GM23248 (cell line): ENCODE measurements at regions not wholly inside any gene's neighbourhood (a gene's known extent, or its start where the extent isn't known, plus 50 kb on each side); places are given as distances from the start of the nearest gene placed in this dataset.

ENCODE experiments used
- DNase-seq: peaks from one replicate; pipeline ENCODE4 v3.0.0-alpha.2; 2015
- H2AFZ ChIP-seq: fragments of 200-600 bp; sonication (generic); 2 replicates; pipeline ENCODE4 v1.6.1; 2016; ENCODE audit warnings: antibody characterized with exemption
- H3F3A ChIP-seq: fragments of 200-600 bp; sonication (generic); 2 replicates; pipeline ENCODE4 v1.6.1; 2016; ENCODE audit warnings: mild to moderate bottlenecking, antibody characterized with exemption, mixed run types; ENCODE audit not compliant: insufficient read depth
- H3K27ac ChIP-seq: fragments of 200-600 bp; sonication (generic); 2 replicates; pipeline ENCODE4 v1.5.1; 2016; ENCODE audit warnings: mild to moderate bottlenecking
- H3K27me3 ChIP-seq: fragments of 200-600 bp; sonication (generic); replicated peaks from 2 replicates; pipeline ENCODE4 v1.6.1; 2016; ENCODE audit warnings: mild to moderate bottlenecking; ENCODE audit not compliant: insufficient read depth
- H3K36me3 ChIP-seq: fragments of 200-600 bp; sonication (generic); 2 replicates; pipeline ENCODE4 v1.6.1; 2016; ENCODE audit warnings: low read depth, mild to moderate bottlenecking
- H3K4me1 ChIP-seq: fragments of 200-600 bp; sonication (generic); 2 replicates; pipeline ENCODE4 v1.6.1; 2016; ENCODE audit warnings: mild to moderate bottlenecking; ENCODE audit not compliant: insufficient read depth
- H3K4me2 ChIP-seq: fragments of 200-600 bp; sonication (generic); one replicate; pipeline ENCODE4 v1.6.1; 2016; ENCODE audit warnings: mild to moderate bottlenecking; ENCODE audit not compliant: unreplicated experiment
- H3K4me3 ChIP-seq: fragments of 200-600 bp; sonication (generic); 2 replicates; pipeline ENCODE4 v1.5.1; 2016; ENCODE audit warnings: mild to moderate bottlenecking
- H3K79me2 ChIP-seq: fragments of 200-600 bp; sonication (generic); 2 replicates; pipeline ENCODE4 v1.6.1; 2016; ENCODE audit warnings: mild to moderate bottlenecking; ENCODE audit not compliant: insufficient read depth
- H3K9ac ChIP-seq: fragments of 200-600 bp; sonication (generic); 2 replicates; pipeline ENCODE4 v1.6.1; 2016; ENCODE audit warnings: mild to moderate bottlenecking
- H3K9me2 ChIP-seq: fragments of 200-600 bp; sonication (generic); 2 replicates; pipeline ENCODE4 v1.6.1; 2016; ENCODE audit warnings: mixed run types, mild to moderate bottlenecking, moderate library complexity; ENCODE audit not compliant: insufficient read depth
- H3K9me3 ChIP-seq: fragments of 200-600 bp; sonication (generic); one replicate; pipeline ENCODE4 v1.6.1; 2017; ENCODE audit warnings: low read depth
- H4K20me1 ChIP-seq: fragments of 200-600 bp; sonication (generic); 2 replicates; pipeline ENCODE4 v1.6.0; 2016; ENCODE audit not compliant: insufficient read depth
- EZH2 ChIP-seq: fragments of 200-600 bp; sonication (generic); IDR thresholded peaks from 2 replicates; pipeline ENCODE4 v1.6.1; 2018; ENCODE audit warnings: antibody characterized with exemption, mild to moderate bottlenecking; ENCODE audit not compliant: insufficient read depth, poor library complexity, severe bottlenecking
- EZH2phosphoT487 ChIP-seq: fragments of 200-600 bp; sonication (generic); IDR thresholded peaks from 2 replicates; pipeline ENCODE4 v1.6.1; 2018; ENCODE audit warnings: antibody characterized with exemption, moderate library complexity, mild to moderate bottlenecking, low read depth; ENCODE audit not compliant: insufficient read depth
- WGBS, 2 experiments: methylation state at CpG; one replicate each; pipeline ENCODE4 v1.1.6; 2015 to 2017; ENCODE audit warnings: low lambda C conversion rate in 2 of 2, low coverage in 1 of 2; ENCODE audit errors: missing lambda C conversion rate in 2 of 2; 5-methylcytosine and 5-hydroxymethylcytosine counted together
- in situ Hi-C: fragments of 300-500 bp; cut with MboI; formaldehyde crosslinking; loops from 2 replicates; pipeline ENCODE4 v1.15.0; 2020

- Histone ChIP-seq H3K9ac (no peak overlapping the region), H3K4me2 (no peak overlapping the region), H3K27ac (no peak overlapping the region), H2AFZ (no peak overlapping the region), H3F3A (no peaks in the 10 kb centered on the region), H3K9me3 (no peaks in the 10 kb centered on the region), H3K4me3 (no peak overlapping the region), H4K20me1 (no peaks in the 10 kb centered on the region), H3K79me2 (no peaks in the 10 kb centered on the region), H3K27me3 (peaks cover 23% of the 10 kb centered on the region), H3K4me1 (no peaks in the 10 kb centered on the region), H3K9me2 (no peaks in the 10 kb centered on the region), H3K36me3 (no peaks in the 10 kb centered on the region)
- DNase-seq: no peak
- in situ Hi-C loops: no loop called here
- no peak for TF ChIP-seq EZH2phosphoT487
- no peak for TF ChIP-seq EZH2
- 31 to 36% methylated on average over 22 of the region's 22 CpGs for WGBS, 2 experiments
Measured at GRCh38 chr14:96625426-96625985, 123.3 kb downstream of the PAPOLA start.

GRCh38 chr14:96626121-96626768 is 124.1 kb downstream of the PAPOLA start:
- Histone ChIP-seq H3K4me1 (no peaks in the 10 kb centered on the region), H3K9me3 (no peaks in the 10 kb centered on the region), H3K9me2 (no peaks in the 10 kb centered on the region), H3K27me3 (peaks cover 19% of the 10 kb centered on the region), H3K79me2 (no peaks in the 10 kb centered on the region), H3K9ac (no peak overlapping the region), H3K4me2 (no peak overlapping the region), H3K27ac (no peak overlapping the region), H3K36me3 (no peaks in the 10 kb centered on the region), H2AFZ (no peak overlapping the region), H4K20me1 (no peaks in the 10 kb centered on the region), H3F3A (no peaks in the 10 kb centered on the region), H3K4me3 (no peak overlapping the region)
- 43 to 48% methylated on average over 16 of the region's 16 CpGs for WGBS, 2 experiments
- in situ Hi-C loops: no loop called here
- TF ChIP-seq EZH2 (no peak), EZH2phosphoT487 (no peak)
- no peak for DNase-seq

GRCh38 chr14:96626916-96627315 is 124.7 kb downstream of the PAPOLA start:
- no peak for DNase-seq
- Histone ChIP-seq H3K79me2 (no peaks in the 10 kb centered on the region), H3K9me2 (no peaks in the 10 kb centered on the region), H3K27ac (no peak overlapping the region), H3K4me1 (no peaks in the 10 kb centered on the region), H2AFZ (no peak overlapping the region), H4K20me1 (no peaks in the 10 kb centered on the region), H3K4me3 (no peak overlapping the region), H3F3A (no peaks in the 10 kb centered on the region), H3K4me2 (no peak overlapping the region), H3K27me3 (peaks cover 19% of the 10 kb centered on the region), H3K9ac (no peak overlapping the region), H3K9me3 (no peaks in the 10 kb centered on the region), H3K36me3 (no peaks in the 10 kb centered on the region)
- WGBS, 2 experiments: 56 to 59% methylated on average over 14 of the region's 14 CpGs
- no peak for TF ChIP-seq EZH2
- in situ Hi-C loops: no loop called here

GRCh38 chr14:96627386-96627785 is 125.2 kb downstream of the PAPOLA start:
- TF ChIP-seq EZH2phosphoT487 (no peak), EZH2 (no peak)
- WGBS, 2 experiments: 21 to 63% methylated on average over 4 of the region's 4 CpGs
- Histone ChIP-seq H4K20me1 (no peaks in the 10 kb centered on the region), H3K4me2 (no peak overlapping the region), H3K36me3 (no peaks in the 10 kb centered on the region), H3K9me3 (no peaks in the 10 kb centered on the region), H3K9ac (no peak overlapping the region), H3K79me2 (no peaks in the 10 kb centered on the region), H3F3A (no peaks in the 10 kb centered on the region), H2AFZ (no peak overlapping the region), H3K27me3 (peaks cover 19% of the 10 kb centered on the region), H3K27ac (no peak overlapping the region), H3K4me3 (no peak overlapping the region), H3K9me2 (no peaks in the 10 kb centered on the region), H3K4me1 (no peaks in the 10 kb centered on the region)
- DNase-seq: no peak
- in situ Hi-C loops: no loop called here
